WTC11 (cell line): ENCODE measurements at regions not wholly inside any gene's neighbourhood (a gene's known extent, or its start where the extent isn't known, plus 50 kb on each side); places are given as distances from the start of the nearest gene placed in this dataset.
"Not testable (repeated sequence)": the region's sequence is repeated elsewhere in the genome, so short reads cannot be mapped to it uniquely, and the experiment has no call there.

Experiments
- ATAC-seq: fragments of 200-7000 bp; cut with Tn5 transposase; 2 replicates; pipeline ENCODE4 v1.10.0; 2021; ENCODE audit warnings: mild to moderate bottlenecking, moderate library complexity
- CTCF ChIA-PET: fragments of 300-600 bp; sonication (Branson Sonifier 250); formaldehyde crosslinking; loops from one replicate; lab custom pipeline; 2021; ENCODE audit warnings: antibody characterized with exemption; lab: Charles Lee
- POLR2A ChIA-PET: fragments of 350-600 bp; sonication (Branson Sonifier 250); formaldehyde crosslinking; loops from one replicate; lab custom pipeline; 2021; ENCODE audit warnings: antibody characterized with exemption; lab: Charles Lee
- DNase-seq: peaks from one replicate; pipeline ENCODE4 v3.0.0; 2021; ENCODE audit warnings: low spot score
- H3K27ac Mint-ChIP-seq: 2 replicates; pipeline ENCODE4 v1.8.0; 2021; ENCODE audit warnings: mixed read lengths
- H3K27me3 Mint-ChIP-seq: 2 replicates; pipeline ENCODE4 v1.8.0; 2021; ENCODE audit warnings: low read depth, mild to moderate bottlenecking, moderate library complexity, mixed read lengths
- H3K36me3 Mint-ChIP-seq: 2 replicates; pipeline ENCODE4 v1.8.0; 2021; ENCODE audit warnings: mixed read lengths
- H3K4me1 Mint-ChIP-seq: 2 replicates; pipeline ENCODE4 v1.8.0; 2022; ENCODE audit warnings: mixed read lengths
- H3K4me3 Mint-ChIP-seq: 2 replicates; pipeline ENCODE4 v1.8.0; 2021; ENCODE audit warnings: mild to moderate bottlenecking, moderate library complexity, mixed read lengths
- H3K9me3 Mint-ChIP-seq: 2 replicates; pipeline ENCODE4 v1.8.0; 2021; ENCODE audit warnings: mixed read lengths
- AFF4 ChIP-seq: sonication (generic); formaldehyde crosslinking; IDR thresholded peaks from 2 replicates; pipeline ENCODE4 v1.8.1; 2023; ENCODE audit warnings: mild to moderate bottlenecking, missing genetic modification reagents, borderline replicate concordance
- EMX1 ChIP-seq: fragments of 250-450 bp; sonication (Bioruptor Pico); IDR thresholded peaks from 2 replicates; pipeline ENCODE4 v1.8.0; 2021; ENCODE audit warnings: mild to moderate bottlenecking
- ETV6 ChIP-seq: sonication (generic); formaldehyde crosslinking; IDR thresholded peaks from 2 replicates; pipeline ENCODE4 v1.8.1; 2022; ENCODE audit warnings: mild to moderate bottlenecking, missing genetic modification reagents
- FOXK1 ChIP-seq: sonication (generic); formaldehyde crosslinking; IDR thresholded peaks from 2 replicates; pipeline ENCODE4 v1.8.0; 2022; ENCODE audit warnings: mild to moderate bottlenecking, moderate library complexity, missing genetic modification reagents
- GTF2I ChIP-seq: fragments of 250-450 bp; sonication (Bioruptor Pico); conservative IDR thresholded peaks from 2 replicates; pipeline ENCODE4 v1.4.0; 2021; ENCODE audit warnings: mild to moderate bottlenecking
- HMGA2 ChIP-seq: fragments of 250-450 bp; sonication (Bioruptor Pico); IDR thresholded peaks from 2 replicates; pipeline ENCODE4 v1.4.0; 2021; ENCODE audit warnings: mild to moderate bottlenecking, moderate library complexity
- MLX ChIP-seq: sonication (generic); formaldehyde crosslinking; IDR thresholded peaks from 2 replicates; pipeline ENCODE4 v1.8.1; 2023; ENCODE audit warnings: mild to moderate bottlenecking, missing genetic modification reagents, moderate library complexity
- MYBL2 ChIP-seq: sonication (generic); formaldehyde crosslinking; IDR thresholded peaks from 2 replicates; pipeline ENCODE4 v1.8.1; 2023; ENCODE audit warnings: mild to moderate bottlenecking, moderate library complexity, missing genetic modification reagents
- NR2C2 ChIP-seq: sonication (generic); formaldehyde crosslinking; IDR thresholded peaks from 2 replicates; pipeline ENCODE4 v1.8.0; 2022; ENCODE audit warnings: mild to moderate bottlenecking, missing genetic modification reagents
- STAT6 ChIP-seq: sonication (generic); formaldehyde crosslinking; conservative IDR thresholded peaks from 2 replicates; pipeline ENCODE4 v1.8.1; 2023; ENCODE audit warnings: mild to moderate bottlenecking, low read depth, missing genetic modification reagents, moderate library complexity
- TP53 ChIP-seq: sonication (generic); formaldehyde crosslinking; IDR thresholded peaks from 2 replicates; pipeline ENCODE4 v1.8.1; 2023; ENCODE audit warnings: mild to moderate bottlenecking, missing genetic modification reagents
- ZBTB21 ChIP-seq: sonication (generic); formaldehyde crosslinking; IDR thresholded peaks from 2 replicates; pipeline ENCODE4 v1.8.1; 2023; ENCODE audit warnings: mild to moderate bottlenecking, missing genetic modification reagents, borderline replicate concordance
- ZNF317 ChIP-seq: sonication (generic); formaldehyde crosslinking; IDR thresholded peaks from 2 replicates; pipeline ENCODE4 v1.8.1; 2023; ENCODE audit warnings: low read depth, mild to moderate bottlenecking, moderate library complexity, missing genetic modification reagents, borderline replicate concordance
- ZNF425 ChIP-seq: fragments of 250-450 bp; sonication (Bioruptor Pico); conservative IDR thresholded peaks from 2 replicates; pipeline ENCODE4 v1.9.0; 2021; ENCODE audit warnings: mild to moderate bottlenecking

GRCh38 chr6:4253604-4254231 lies 118.3 kb upstream of the ECI2 start (continued):
- no peak for TF ChIP-seq AFF4
- TF ChIP-seq ZNF425 (CRISPR knock-in tag), result no peak

- H3K27me3 Mint-ChIP-seq, H3K27ac Mint-ChIP-seq: not testable (repeated sequence)
Observed at GRCh38 chr6:4252445-4252844, 117.1 kb upstream of the ECI2 start.

GRCh38 chr6:4250645-4251044 lies 115.3 kb upstream of the ECI2 start:
- ChIA-PET POLR2A (no interaction called here), CTCF (no interaction called here)
- Mint-ChIP-seq H3K36me3 (no peaks in the 10 kb centered on the region; the same call in 1 of the 2 replicates), H3K27me3 (no peaks in the 10 kb centered on the region), H3K9me3 (peaks cover 7% of the 10 kb centered on the region), H3K27ac (no peak overlapping the region), H3K4me3 (no peak overlapping the region), H3K4me1 (no peaks in the 10 kb centered on the region)
- TF ChIP-seq ZBTB21 (no peak), GTF2I (CRISPR knock-in tag) (no peak), TP53 (CRISPR knock-in tag) (no peak), FOXK1 (no peak), HMGA2 (CRISPR knock-in tag) (no peak), STAT6 (CRISPR knock-in tag) (no peak), EMX1 (no peak), ZNF317 (no peak), MYBL2 (CRISPR knock-in tag) (no peak), NR2C2 (CRISPR knock-in tag) (no peak), MLX (CRISPR knock-in tag) (no peak), ETV6 (CRISPR knock-in tag) (no peak)
- no peak for ATAC-seq
- DNase-seq, result no peak

More at GRCh38 chr6:4252445-4252844, 117.1 kb upstream of the ECI2 start:
- POLR2A ChIA-PET, ATAC-seq, DNase-seq, H3K4me3 Mint-ChIP-seq, CTCF ChIA-PET, H3K4me1 Mint-ChIP-seq, H3K9me3 Mint-ChIP-seq, H3K36me3 Mint-ChIP-seq: not testable (repeated sequence)

- Mint-ChIP-seq H3K9me3 (peaks cover 40% of the 10 kb centered on the region), H3K36me3 (peaks cover 20% of the 10 kb centered on the region)
- H3K4me3 Mint-ChIP-seq, H3K27me3 Mint-ChIP-seq, POLR2A ChIA-PET, DNase-seq, H3K27ac Mint-ChIP-seq, CTCF ChIA-PET, H3K4me1 Mint-ChIP-seq, ATAC-seq: not testable (repeated sequence)
Observed at GRCh38 chr6:4243832-4244231, 108.5 kb upstream of the ECI2 start.
